Tibial nerve (tissue), 4 donors: ENCODE measurements at regions not wholly inside any gene's neighbourhood (a gene's known extent, or its start where the extent isn't known, plus 50 kb on each side); places are given as distances from the start of the nearest gene placed in this dataset.

Source experiments
- DNase-seq, 2 donors: peaks; one replicate each; pipeline ENCODE4 v3.0.0-alpha.2; 2019; ENCODE audit warnings: low spot score in 2 of 2
- H3K27ac ChIP-seq, 4 donors: fragments of 200-600 bp; sonication (generic) in 3 of 4; one replicate each; pipeline ENCODE4 v1.5.1; 2017 to 2019; ENCODE audit warnings: mild to moderate bottlenecking in 1 of 4
- H3K27me3 ChIP-seq, 2 donors: fragments of 200-600 bp; sonication (generic) in 1 of 2; one replicate each; pipeline versions ENCODE4 v1.5.1 to v1.6.0; 2017 to 2019
- H3K36me3 ChIP-seq, 3 donors: fragments of 200-600 bp; sonication (generic); one replicate each; pipeline ENCODE4 v1.5.1; 2018 to 2019
- H3K4me1 ChIP-seq, 4 donors: fragments of 200-600 bp; sonication (generic) in 3 of 4; one replicate each; pipeline ENCODE4 v1.5.1; 2017 to 2019
- H3K4me3 ChIP-seq, 4 donors: fragments of 200-600 bp; sonication (generic) in 3 of 4; one replicate each; pipeline ENCODE4 v1.5.1; 2017 to 2019; ENCODE audit warnings: mild to moderate bottlenecking in 1 of 4, moderate library complexity in 1 of 4
- H3K9me3 ChIP-seq, 4 donors: fragments of 200-600 bp; sonication (generic) in 3 of 4; one replicate each; pipeline ENCODE4 v1.5.1; 2017 to 2019
- CTCF ChIP-seq, 5 experiments: fragments of 200-600 bp in 3 of 5; fragments of 450-650 bp in 2 of 5; sonication (generic) in 3 of 5; IDR thresholded peaks; one replicate each; pipeline ENCODE4 v1.5.1; 2016 to 2019; ENCODE audit warnings: antibody characterized with exemption in 5 of 5, mild to moderate bottlenecking in 3 of 5, moderate library complexity in 2 of 5
- EP300 ChIP-seq, 2 donors: sonication (generic); formaldehyde crosslinking; IDR thresholded peaks; one replicate each; pipeline ENCODE4 v1.6.1; 2017; ENCODE audit warnings: antibody characterized with exemption in 2 of 2, mild to moderate bottlenecking in 1 of 2
- POLR2A ChIP-seq, 2 donors: fragments of 450-650 bp; IDR thresholded peaks; one replicate each; pipeline ENCODE4 v1.6.1; 2017; ENCODE audit warnings: antibody characterized with exemption in 2 of 2, mild to moderate bottlenecking in 2 of 2, moderate library complexity in 2 of 2
- WGBS, 2 donors: methylation state at CpG; one replicate each; pipeline ENCODE4 v1.1.5; 2018; 5-methylcytosine and 5-hydroxymethylcytosine counted together

DNA sequence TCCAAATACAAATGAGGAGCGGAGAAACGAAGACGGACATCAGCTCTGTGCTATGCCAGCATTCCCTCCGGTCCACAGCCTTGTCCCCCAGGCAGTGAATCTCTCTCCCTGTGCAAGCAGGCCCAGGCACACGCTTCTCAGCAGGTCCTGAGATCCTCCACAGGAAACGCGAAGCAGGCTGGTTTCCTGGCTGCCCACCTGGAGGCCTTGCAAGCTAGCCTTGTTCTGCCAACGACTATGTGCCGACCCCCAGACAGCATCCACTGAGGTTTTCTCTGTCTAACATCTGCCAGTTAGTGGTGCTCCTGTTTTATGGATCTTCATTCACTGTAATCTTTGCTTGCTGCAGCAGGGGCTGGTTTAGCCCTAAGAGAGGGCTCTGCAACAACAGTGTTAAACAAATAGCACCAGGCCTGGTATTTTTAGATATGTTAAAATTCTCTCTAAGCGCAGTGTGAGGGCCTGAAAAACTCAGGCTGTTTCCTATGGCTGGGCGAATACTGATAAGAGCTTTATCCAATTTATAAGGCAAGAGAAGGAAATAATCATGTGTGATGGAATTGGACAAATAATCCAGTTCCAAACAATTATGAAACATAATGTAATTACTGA is 386.0 kb upstream of the ARID1B start:
- H3K4me1 ChIP-seq = no peaks in the 10 kb centered on the region
- no peaks in the 10 kb centered on the region for H3K36me3 ChIP-seq
- H3K27me3 ChIP-seq = no peaks in the 10 kb centered on the region
- no peak for TF ChIP-seq EP300 (IDR thresholded peaks at IDR 0.05)
- TF ChIP-seq CTCF (IDR thresholded peaks at IDR 0.05) = no peak
- no peak for TF ChIP-seq POLR2A (IDR thresholded peaks at IDR 0.05)
- no peaks in the 10 kb centered on the region for H3K9me3 ChIP-seq
- DNase-seq = no peak
- WGBS, 2 donors = 65 to 71% methylated on average over 11 of the region's 11 CpGs
- no peak overlapping the region for H3K4me3 ChIP-seq
- no peak overlapping the region for H3K27ac ChIP-seq

DNA sequence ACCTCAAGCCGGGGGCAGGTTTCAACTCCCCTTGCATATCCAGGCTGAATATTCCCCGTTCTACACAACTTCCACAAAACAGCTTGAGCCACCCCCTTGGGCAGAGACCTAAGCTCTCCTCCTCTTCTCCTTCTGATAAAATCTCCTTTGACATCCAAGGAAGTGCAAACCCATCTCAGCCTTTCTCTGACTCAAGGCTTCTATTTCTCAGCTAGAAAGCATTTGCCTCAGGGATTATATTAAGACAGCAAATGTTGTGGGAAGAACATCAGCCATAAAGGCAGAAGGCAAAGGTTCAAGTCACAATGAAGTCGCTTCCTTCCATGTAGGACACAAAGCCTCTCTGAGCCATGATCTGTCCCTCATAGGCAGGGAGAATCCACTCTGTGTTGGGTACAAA is 386.6 kb upstream of the ARID1B start:
- H3K27me3 ChIP-seq = no peaks in the 10 kb centered on the region
- H3K27ac ChIP-seq = no peak overlapping the region
- no peak overlapping the region for H3K4me3 ChIP-seq
- H3K36me3 ChIP-seq = no peaks in the 10 kb centered on the region
- H3K4me1 ChIP-seq = no peaks in the 10 kb centered on the region
- 62 to 64% methylated on average over 3 of the region's 3 CpGs for WGBS, 2 donors
- DNase-seq = no peak
- TF ChIP-seq EP300 (IDR thresholded peaks at IDR 0.05) (no peak), CTCF (IDR thresholded peaks at IDR 0.05) (no peak), POLR2A (IDR thresholded peaks at IDR 0.05) (no peak)
- H3K9me3 ChIP-seq = no peaks in the 10 kb centered on the region

- no peaks in the 10 kb centered on the region for H3K4me1 ChIP-seq
- no peak overlapping the region for H3K27ac ChIP-seq
- no peak for TF ChIP-seq CTCF (IDR thresholded peaks at IDR 0.05)
- TF ChIP-seq POLR2A (IDR thresholded peaks at IDR 0.05) = no peak
- no peak for TF ChIP-seq EP300 (IDR thresholded peaks at IDR 0.05)
- H3K9me3 ChIP-seq = no peaks in the 10 kb centered on the region
- no peaks in the 10 kb centered on the region for H3K36me3 ChIP-seq
- no peak overlapping the region for H3K4me3 ChIP-seq
- no peaks in the 10 kb centered on the region for H3K27me3 ChIP-seq
- 91 to 94% methylated on average over 10 of the region's 10 CpGs for WGBS, 2 donors
- DNase-seq = no peak
Measured at GRCh38 chr6:156389296-156389695, 387.9 kb upstream of the ARID1B start.

- WGBS, 2 donors = 90 to 93% methylated on average over 4 of the region's 4 CpGs
- no peak for DNase-seq
Measured at GRCh38 chr6:156387472-156387871, 389.7 kb upstream of the ARID1B start.

GRCh38 chr6:156383059-156383458 is 394.1 kb upstream of the ARID1B start:
- Histone ChIP-seq H3K27me3 (no peaks in the 10 kb centered on the region), H3K4me1 (no peaks in the 10 kb centered on the region), H3K27ac (no peak overlapping the region), H3K4me3 (no peak overlapping the region), H3K36me3 (no peaks in the 10 kb centered on the region), H3K9me3 (no peaks in the 10 kb centered on the region)
- 86 to 89% methylated on average over 2 of the region's 2 CpGs for WGBS, 2 donors
- DNase-seq = no peak
- TF ChIP-seq POLR2A (IDR thresholded peaks at IDR 0.05) = no peak
- TF ChIP-seq CTCF (IDR thresholded peaks at IDR 0.05) = no peak
- TF ChIP-seq EP300 (IDR thresholded peaks at IDR 0.05) = no peak

More at GRCh38 chr6:156387472-156387871, 389.7 kb upstream of the ARID1B start:
- H3K27ac ChIP-seq = no peak overlapping the region
- no peaks in the 10 kb centered on the region for H3K9me3 ChIP-seq
- no peak overlapping the region for H3K4me3 ChIP-seq
- H3K36me3 ChIP-seq = no peaks in the 10 kb centered on the region
- H3K27me3 ChIP-seq = no peaks in the 10 kb centered on the region
- H3K4me1 ChIP-seq = no peaks in the 10 kb centered on the region
- TF ChIP-seq EP300 (IDR thresholded peaks at IDR 0.05) = no peak
- TF ChIP-seq POLR2A (IDR thresholded peaks at IDR 0.05) = no peak
- TF ChIP-seq CTCF (IDR thresholded peaks at IDR 0.05) = no peak
